Globus pallidus (tissue), 1 donor: ENCODE measurements at regions not wholly inside any gene's neighbourhood (a gene's known extent, or its start where the extent isn't known, plus 50 kb on each side); places are given as distances from the start of the nearest gene placed in this dataset.

Experiments used
- DNase-seq: peaks from one replicate; pipeline ENCODE4 v3.0.0-alpha.2; 2015; ENCODE audit warnings: low spot score

GRCh38 chr13:111038887-111039286, 76.2 kb upstream of the ARHGEF7 start:
- DNase-seq: no peak

- DNase-seq: no peak
Observed at GRCh38 chr13:111037927-111038326, 77.2 kb upstream of the ARHGEF7 start.

GRCh38 chr13:111036665-111037064, 78.4 kb upstream of the ARHGEF7 start:
- no peak for DNase-seq

GRCh38 chr13:111035861-111036260, 79.2 kb upstream of the ARHGEF7 start:
- DNase-seq: no peak

GRCh38 chr13:111034811-111035210, 80.3 kb upstream of the ARHGEF7 start:
- no peak for DNase-seq

- no peak for DNase-seq
Observed at GRCh38 chr13:111033172-111034130, 81.7 kb upstream of the ARHGEF7 start.

- DNase-seq: no peak
Observed at GRCh38 chr13:111031531-111031961, 83.6 kb upstream of the ARHGEF7 start.

GRCh38 chr13:111029957-111030609, 85.0 kb upstream of the ARHGEF7 start:
- no peak for DNase-seq

GRCh38 chr13:111027458-111028439, 87.4 kb upstream of the ARHGEF7 start:
- no peak for DNase-seq

- no peak for DNase-seq
Observed at GRCh38 chr13:111025310-111025709, 89.8 kb upstream of the ARHGEF7 start.

- DNase-seq: no peak
Observed at GRCh38 chr13:111022886-111023285, 92.2 kb upstream of the ARHGEF7 start.

GRCh38 chr13:111022241-111022640, 92.9 kb upstream of the ARHGEF7 start:
- no peak for DNase-seq

GRCh38 chr13:111021270-111021669, 93.8 kb upstream of the ARHGEF7 start:
- DNase-seq: no peak

- no peak for DNase-seq
Observed at GRCh38 chr13:111020546-111020945, 94.6 kb upstream of the ARHGEF7 start.

- no peak for DNase-seq
Observed at GRCh38 chr13:111020021-111020420, 95.1 kb upstream of the ARHGEF7 start.

- DNase-seq: no peak
Observed at GRCh38 chr13:111017755-111018459, 97.2 kb upstream of the ARHGEF7 start.

- no peak for DNase-seq
Observed at GRCh38 chr13:111013196-111013595, 98.3 kb upstream of the ANKRD10 start.

- no peak for DNase-seq
Observed at GRCh38 chr13:111011899-111012298, 97.0 kb upstream of the ANKRD10 start.

GRCh38 chr13:111008351-111008750, 93.5 kb upstream of the ANKRD10 start:
- no peak for DNase-seq

- DNase-seq: no peak
Observed at GRCh38 chr13:111007209-111007608, 92.3 kb upstream of the ANKRD10 start.

- DNase-seq: peak; percentile 37
Observed at GRCh38 chr13:111006506-111007031, 91.7 kb upstream of the ANKRD10 start.
